ENCODE measurements at regions not wholly inside any gene's neighbourhood (a gene's known extent, or its start where the extent isn't known, plus 50 kb on each side); places are given as distances from the start of the nearest gene placed in this dataset.
"Not testable (repeated sequence)": the region's sequence is repeated elsewhere in the genome, so short reads cannot be mapped to it uniquely, and the experiment has no call there.

DNA sequence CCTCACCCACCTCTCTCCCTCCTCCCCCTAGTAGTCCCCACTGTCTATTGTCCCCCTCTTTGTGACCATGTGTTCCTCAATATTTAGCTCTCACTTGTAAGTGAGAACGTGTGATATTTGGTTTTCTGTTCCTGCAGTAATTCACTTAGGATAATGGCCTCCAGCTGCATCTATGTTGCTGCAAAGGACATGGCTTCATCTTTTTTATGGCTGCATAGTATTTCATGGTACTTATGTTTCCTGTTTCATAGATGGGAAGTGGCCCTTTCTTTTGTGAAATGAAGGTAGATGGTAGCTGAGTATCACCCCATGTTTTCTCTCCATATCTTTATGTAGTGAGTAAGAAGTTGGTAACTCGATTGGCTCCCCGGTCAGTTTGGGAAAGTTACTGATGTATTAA is 66.6 kb upstream of the CREB3L1 start:
- Histone ChIP-seq H3K36me3 (ENCODE audit: control insufficient read depth in 4 of 4, insufficient read depth in 4 of 4, low read length in 3 of 4) (no peaks in the 10 kb centered on the region), H3K4me1 (ENCODE audit: control extremely low read depth in 1 of 4, control insufficient read depth in 4 of 4, insufficient read depth in 4 of 4, low read length in 3 of 4) (no peaks in the 10 kb centered on the region), H3K27ac (ENCODE audit: insufficient read depth in 1 of 2, low read depth in 1 of 2, low read length in 2 of 2, poor library complexity in 1 of 2, severe bottlenecking in 2 of 2) (no peak overlapping the region), H3K27me3 (replicated peaks in 2 of 5; ENCODE audit: control insufficient read depth in 4 of 5, insufficient read depth in 5 of 5, low read length in 4 of 5) (no peaks in the 10 kb centered on the region), H3K4me3 (ENCODE audit: control insufficient read depth in 1 of 7, extremely low read depth in 1 of 7, insufficient read depth in 4 of 7, low read depth in 2 of 7, low read length in 6 of 7) (no peak overlapping the region), H3K9me3 (ENCODE audit: control extremely low read depth in 1 of 5, control insufficient read depth in 4 of 5, insufficient read depth in 2 of 5, low read depth in 1 of 5, low read length in 4 of 5) (no peaks in the 10 kb centered on the region)
- ChIA-PET CTCF (no interaction called here), POLR2A (no interaction called here)
- DNase-seq = no peak
- 100% methylated on average over 3 of the region's 3 CpGs for WGBS (ENCODE audit: insufficient coverage)

DNA sequence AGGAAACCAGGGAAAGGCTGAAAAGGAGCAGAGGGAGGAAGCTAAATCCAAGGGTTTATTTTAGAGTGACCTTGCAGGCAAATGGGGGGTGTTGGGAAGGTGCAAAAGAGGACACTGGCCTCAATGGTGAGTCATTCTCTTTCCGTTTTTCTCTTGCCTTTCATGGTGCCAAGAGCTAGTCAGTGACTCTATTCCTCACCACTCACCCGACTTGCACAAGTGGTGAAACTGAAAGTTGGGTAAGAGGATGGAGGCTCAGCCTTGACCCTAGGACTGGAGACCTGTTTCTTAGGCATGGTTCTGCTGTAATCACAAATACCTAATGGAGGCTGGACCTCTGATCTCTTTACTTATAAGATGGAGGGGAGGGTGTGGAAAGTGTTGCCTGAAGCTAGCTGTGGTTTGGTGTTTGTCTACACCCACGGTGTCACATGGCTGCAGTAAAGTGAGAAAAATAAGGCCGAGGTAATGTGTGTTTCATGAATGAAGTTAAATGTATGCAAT is 67.3 kb upstream of the CREB3L1 start:
- no peak overlapping the region for H3K4me3 ChIP-seq (ENCODE audit: control insufficient read depth in 1 of 7, extremely low read depth in 1 of 7, insufficient read depth in 4 of 7, low read depth in 2 of 7, low read length in 6 of 7)
- H3K36me3 ChIP-seq (ENCODE audit: control insufficient read depth in 4 of 4, insufficient read depth in 4 of 4, low read length in 3 of 4) = no peaks in the 10 kb centered on the region
- ChIA-PET POLR2A (no interaction called here), CTCF (no interaction called here)
- 63% methylated on average over 1 of the region's 4 CpGs for WGBS (ENCODE audit: insufficient coverage)
- peak in 2 of 3 donors; percentile 12 to 26 for DNase-seq
- H3K9me3 ChIP-seq (ENCODE audit: control extremely low read depth in 1 of 5, control insufficient read depth in 4 of 5, insufficient read depth in 2 of 5, low read depth in 1 of 5, low read length in 4 of 5) = no peaks in the 10 kb centered on the region
- no peaks in the 10 kb centered on the region for H3K4me1 ChIP-seq (ENCODE audit: control extremely low read depth in 1 of 4, control insufficient read depth in 4 of 4, insufficient read depth in 4 of 4, low read length in 3 of 4)
- no peak overlapping the region for H3K27ac ChIP-seq (ENCODE audit: insufficient read depth in 1 of 2, low read depth in 1 of 2, low read length in 2 of 2, poor library complexity in 1 of 2, severe bottlenecking in 2 of 2)
- H3K27me3 ChIP-seq (replicated peaks in 2 of 5; ENCODE audit: control insufficient read depth in 4 of 5, insufficient read depth in 5 of 5, low read length in 4 of 5) = no peaks in the 10 kb centered on the region

DNA sequence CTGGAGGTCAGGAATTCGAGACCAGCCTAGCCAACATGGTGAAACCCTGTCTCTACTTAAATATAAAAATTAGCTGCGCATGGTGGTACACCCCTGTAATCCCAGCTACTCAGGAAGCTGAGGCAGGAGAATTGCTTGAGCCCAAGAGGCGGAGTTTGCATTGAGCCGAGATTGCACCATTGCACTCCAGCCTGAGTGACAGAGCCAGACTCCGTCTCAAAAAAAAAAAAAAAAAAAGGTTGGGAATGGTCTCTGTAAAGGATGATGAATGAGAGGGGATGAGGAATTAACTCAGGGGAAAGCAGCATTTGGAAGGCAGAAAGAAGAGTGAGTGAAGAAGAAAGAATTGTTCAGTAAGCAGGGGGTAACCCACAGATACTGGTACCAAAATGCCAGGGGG is 67.8 kb upstream of the CREB3L1 start:
- H3K27ac ChIP-seq (ENCODE audit: insufficient read depth in 1 of 2, low read depth in 1 of 2, low read length in 2 of 2, poor library complexity in 1 of 2, severe bottlenecking in 2 of 2); DNase-seq; H3K9me3 ChIP-seq (ENCODE audit: control extremely low read depth in 1 of 5, control insufficient read depth in 4 of 5, insufficient read depth in 2 of 5, low read depth in 1 of 5, low read length in 4 of 5); H3K4me1 ChIP-seq (ENCODE audit: control extremely low read depth in 1 of 4, control insufficient read depth in 4 of 4, insufficient read depth in 4 of 4, low read length in 3 of 4); H3K27me3 ChIP-seq (replicated peaks in 2 of 5; ENCODE audit: control insufficient read depth in 4 of 5, insufficient read depth in 5 of 5, low read length in 4 of 5); H3K36me3 ChIP-seq (ENCODE audit: control insufficient read depth in 4 of 4, insufficient read depth in 4 of 4, low read length in 3 of 4); CTCF ChIA-PET; POLR2A ChIA-PET; H3K4me3 ChIP-seq (ENCODE audit: control insufficient read depth in 1 of 7, extremely low read depth in 1 of 7, insufficient read depth in 4 of 7, low read depth in 2 of 7, low read length in 6 of 7): not testable (repeated sequence)
- WGBS (ENCODE audit: insufficient coverage) = 92% methylated on average over 4 of the region's 5 CpGs

DNA sequence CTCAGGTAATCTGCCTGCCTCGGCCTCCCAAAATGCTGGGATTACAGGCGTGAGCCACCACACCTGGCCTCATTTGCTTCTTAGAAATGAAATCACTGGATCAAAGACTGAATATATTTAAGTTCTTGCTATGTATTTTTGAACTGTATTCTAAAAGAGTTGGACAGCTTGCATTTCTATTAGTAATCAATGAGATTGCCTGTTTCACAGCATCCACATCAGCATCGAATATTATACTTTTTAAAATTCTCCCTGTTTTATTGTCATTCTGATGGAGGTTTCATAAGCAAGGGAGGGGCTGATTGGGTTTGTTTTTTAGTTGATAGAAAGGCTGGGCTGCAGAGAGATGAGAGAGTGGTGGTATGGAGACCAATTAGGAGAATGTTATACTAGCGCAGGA is 68.7 kb upstream of the CREB3L1 start:
- H3K36me3 ChIP-seq (ENCODE audit: control insufficient read depth in 4 of 4, insufficient read depth in 4 of 4, low read length in 3 of 4) = no peaks in the 10 kb centered on the region
- no peak for DNase-seq
- 96% methylated on average over 3 of the region's 4 CpGs for WGBS (ENCODE audit: insufficient coverage)
- H3K27ac ChIP-seq (ENCODE audit: insufficient read depth in 1 of 2, low read depth in 1 of 2, low read length in 2 of 2, poor library complexity in 1 of 2, severe bottlenecking in 2 of 2) = no peak overlapping the region
- ChIA-PET POLR2A (no interaction called here), CTCF (no interaction called here)
- H3K9me3 ChIP-seq (ENCODE audit: control extremely low read depth in 1 of 5, control insufficient read depth in 4 of 5, insufficient read depth in 2 of 5, low read depth in 1 of 5, low read length in 4 of 5) = no peaks in the 10 kb centered on the region
- H3K4me1 ChIP-seq (ENCODE audit: control extremely low read depth in 1 of 4, control insufficient read depth in 4 of 4, insufficient read depth in 4 of 4, low read length in 3 of 4) = no peaks in the 10 kb centered on the region
- H3K27me3 ChIP-seq (replicated peaks in 2 of 5; ENCODE audit: control insufficient read depth in 4 of 5, insufficient read depth in 5 of 5, low read length in 4 of 5) = peaks cover 0 to 2% (median 0%) of the 10 kb centered on the region in 5 experiments
- H3K4me3 ChIP-seq (ENCODE audit: control insufficient read depth in 1 of 7, extremely low read depth in 1 of 7, insufficient read depth in 4 of 7, low read depth in 2 of 7, low read length in 6 of 7) = no peak overlapping the region

DNA sequence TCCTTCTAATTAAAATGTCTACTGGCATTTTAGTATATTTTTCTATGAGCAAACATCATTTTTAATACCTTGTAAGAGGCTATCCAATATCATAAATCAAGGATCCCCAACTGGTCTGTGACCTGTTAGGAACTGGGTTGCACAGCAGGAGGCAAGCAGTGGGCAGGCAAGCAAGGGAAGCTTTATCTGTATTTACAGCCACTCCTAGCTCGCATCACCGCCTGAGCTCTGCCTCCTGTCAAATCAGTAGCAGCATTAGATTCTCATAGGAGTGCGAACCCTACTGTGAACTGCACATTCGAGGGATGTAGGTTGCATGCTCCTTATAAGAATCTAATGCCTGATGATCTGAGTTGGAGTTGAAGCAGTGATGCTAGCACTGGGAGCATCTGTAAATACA is 70.2 kb upstream of the CREB3L1 start:
- no peaks in the 10 kb centered on the region for H3K9me3 ChIP-seq (ENCODE audit: control extremely low read depth in 1 of 5, control insufficient read depth in 4 of 5, insufficient read depth in 2 of 5, low read depth in 1 of 5, low read length in 4 of 5)
- H3K4me1 ChIP-seq (ENCODE audit: control extremely low read depth in 1 of 4, control insufficient read depth in 4 of 4, insufficient read depth in 4 of 4, low read length in 3 of 4) = no peaks in the 10 kb centered on the region
- H3K36me3 ChIP-seq (ENCODE audit: control insufficient read depth in 4 of 4, insufficient read depth in 4 of 4, low read length in 3 of 4) = no peaks in the 10 kb centered on the region
- no peak overlapping the region for H3K4me3 ChIP-seq (ENCODE audit: control insufficient read depth in 1 of 7, extremely low read depth in 1 of 7, insufficient read depth in 4 of 7, low read depth in 2 of 7, low read length in 6 of 7)
- no peak overlapping the region for H3K27ac ChIP-seq (ENCODE audit: insufficient read depth in 1 of 2, low read depth in 1 of 2, low read length in 2 of 2, poor library complexity in 1 of 2, severe bottlenecking in 2 of 2)
- DNase-seq = no peak
- peaks cover 0 to 7% (median 0%) of the 10 kb centered on the region in 5 experiments for H3K27me3 ChIP-seq (replicated peaks in 2 of 5; ENCODE audit: control insufficient read depth in 4 of 5, insufficient read depth in 5 of 5, low read length in 4 of 5)
- ChIA-PET CTCF (interaction anchor here (0.6 kb wide), 1 partner anchor 31 kb away, joined by 3 read pairs; no protein-coding TSS in a partner anchor), POLR2A (no interaction called here)
- WGBS (ENCODE audit: insufficient coverage) = 93% methylated on average over 4 of the region's 4 CpGs

DNA sequence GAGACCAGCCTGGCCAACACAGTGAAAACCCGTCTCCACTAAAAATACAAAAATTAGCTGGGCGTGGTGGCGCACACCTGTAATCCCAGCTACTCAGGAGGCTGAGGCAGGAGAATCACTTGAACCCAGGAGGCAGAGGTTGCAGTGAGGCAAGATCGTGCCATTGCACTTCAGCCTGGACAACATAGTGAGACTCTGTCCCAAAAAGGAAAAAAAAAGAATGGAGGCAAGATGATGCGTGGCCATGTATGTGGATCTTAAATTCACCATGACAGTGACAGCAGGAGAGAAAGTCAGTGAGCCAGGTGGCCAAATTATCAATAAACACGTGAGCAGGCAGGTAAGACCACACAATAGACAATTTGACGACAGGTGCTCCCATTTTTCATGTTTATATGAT is 73.0 kb upstream of the CREB3L1 start:
- DNase-seq; H3K4me1 ChIP-seq (ENCODE audit: control extremely low read depth in 1 of 4, control insufficient read depth in 4 of 4, insufficient read depth in 4 of 4, low read length in 3 of 4); H3K9me3 ChIP-seq (ENCODE audit: control extremely low read depth in 1 of 5, control insufficient read depth in 4 of 5, insufficient read depth in 2 of 5, low read depth in 1 of 5, low read length in 4 of 5); H3K27me3 ChIP-seq (replicated peaks in 2 of 5; ENCODE audit: control insufficient read depth in 4 of 5, insufficient read depth in 5 of 5, low read length in 4 of 5); H3K27ac ChIP-seq (ENCODE audit: insufficient read depth in 1 of 2, low read depth in 1 of 2, low read length in 2 of 2, poor library complexity in 1 of 2, severe bottlenecking in 2 of 2); CTCF ChIA-PET; H3K36me3 ChIP-seq (ENCODE audit: control insufficient read depth in 4 of 4, insufficient read depth in 4 of 4, low read length in 3 of 4); POLR2A ChIA-PET; H3K4me3 ChIP-seq (ENCODE audit: control insufficient read depth in 1 of 7, extremely low read depth in 1 of 7, insufficient read depth in 4 of 7, low read depth in 2 of 7, low read length in 6 of 7): not testable (repeated sequence)
- 95% methylated on average over 7 of the region's 7 CpGs for WGBS (ENCODE audit: insufficient coverage)

DNA sequence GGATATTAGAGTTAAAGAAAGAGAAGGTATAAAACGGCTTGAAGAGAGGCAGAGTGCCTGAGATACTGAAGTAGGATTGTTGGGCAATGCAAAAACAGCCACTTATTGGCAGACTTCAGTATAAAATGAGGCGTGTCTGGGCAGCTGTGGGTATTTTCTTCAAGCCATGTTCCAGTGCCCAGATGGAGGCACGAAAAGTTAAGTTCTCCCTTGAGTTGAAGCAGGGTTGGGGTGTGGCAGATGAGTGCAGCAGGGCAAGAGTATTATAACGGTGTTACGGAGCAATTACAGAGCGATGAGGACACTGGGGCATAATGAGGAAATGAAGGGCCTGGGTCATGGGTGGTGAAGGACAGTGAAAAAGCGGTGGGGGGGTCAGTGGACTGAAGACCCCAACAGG is 73.7 kb upstream of the CREB3L1 start:
- over 99% methylated on average over 7 of the region's 7 CpGs for WGBS (ENCODE audit: insufficient coverage)
- peaks cover 0 to 8% (median 1%) of the 10 kb centered on the region in 5 experiments for H3K27me3 ChIP-seq (replicated peaks in 2 of 5; ENCODE audit: control insufficient read depth in 4 of 5, insufficient read depth in 5 of 5, low read length in 4 of 5)
- H3K4me1 ChIP-seq (ENCODE audit: control extremely low read depth in 1 of 4, control insufficient read depth in 4 of 4, insufficient read depth in 4 of 4, low read length in 3 of 4) = no peaks in the 10 kb centered on the region
- no peaks in the 10 kb centered on the region for H3K36me3 ChIP-seq (ENCODE audit: control insufficient read depth in 4 of 4, insufficient read depth in 4 of 4, low read length in 3 of 4)
- ChIA-PET POLR2A (no interaction called here), CTCF (no interaction called here)
- H3K27ac ChIP-seq (ENCODE audit: insufficient read depth in 1 of 2, low read depth in 1 of 2, low read length in 2 of 2, poor library complexity in 1 of 2, severe bottlenecking in 2 of 2) = no peak overlapping the region
- H3K4me3 ChIP-seq (ENCODE audit: control insufficient read depth in 1 of 7, extremely low read depth in 1 of 7, insufficient read depth in 4 of 7, low read depth in 2 of 7, low read length in 6 of 7) = no peak overlapping the region
- DNase-seq = no peak
- no peaks in the 10 kb centered on the region for H3K9me3 ChIP-seq (ENCODE audit: control extremely low read depth in 1 of 5, control insufficient read depth in 4 of 5, insufficient read depth in 2 of 5, low read depth in 1 of 5, low read length in 4 of 5)
